GM12878 (cell line): ENCODE measurements at regions not wholly inside any gene's neighbourhood (a gene's known extent, or its start where the extent isn't known, plus 50 kb on each side); places are given as distances from the start of the nearest gene placed in this dataset.

ENCODE experiments used
- ESRRA ChIP-seq: IDR thresholded peaks from 2 replicates; pipeline ENCODE4 v1.6.1; 2012; ENCODE audit warnings: mild to moderate bottlenecking, low read length, improper control_type of control experiment
- POLR2A ChIP-seq: IDR thresholded peaks from 2 replicates; pipeline ENCODE4 v1.6.1; 2011; ENCODE audit warnings: low read depth, mild to moderate bottlenecking, low read length

DNA sequence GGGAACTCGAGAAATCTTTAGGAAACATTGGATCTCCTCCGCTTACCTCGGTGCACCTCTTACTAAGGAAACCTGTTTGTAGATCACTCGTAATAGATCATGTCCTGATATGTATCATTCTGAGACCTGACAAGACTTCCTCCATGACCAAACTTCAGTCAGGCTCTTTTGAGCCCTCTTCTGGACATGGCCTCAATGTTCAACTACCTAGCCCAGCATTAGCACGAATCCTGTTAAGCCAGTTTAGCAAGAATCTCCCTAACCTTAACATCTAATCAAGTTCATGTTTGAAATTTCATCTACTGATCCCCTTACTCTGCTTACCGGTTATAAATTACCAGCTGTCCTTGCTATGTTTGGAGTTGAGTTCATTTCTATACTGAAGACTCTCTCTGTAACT lies 713.9 kb upstream of the USP15 start:
- TF ChIP-seq POLR2A = no peak
- no peak for TF ChIP-seq ESRRA
